HG03520 (cell line): ENCODE measurements at regions not wholly inside any gene's neighbourhood (a gene's known extent, or its start where the extent isn't known, plus 50 kb on each side); places are given as distances from the start of the nearest gene placed in this dataset.

Experiments
- ATAC-seq: cut with Tn5 transposase; IDR thresholded peaks from one replicate; pipeline ENCODE4 v1.9.1; 2021; ENCODE audit warnings: mild to moderate bottlenecking, moderate library complexity; ENCODE audit not compliant: unreplicated experiment

GRCh38 chr4:54493862-54494261 is 163.9 kb upstream of the KIT start:
- no peak for ATAC-seq

- no peak for ATAC-seq
These were observed 162.7 kb upstream of the KIT start for GRCh38 chr4:54495091-54495490.

GRCh38 chr4:54495641-54496040 is 162.1 kb upstream of the KIT start:
- ATAC-seq, result no peak

- no peak for ATAC-seq
These were observed 161.3 kb upstream of the KIT start for GRCh38 chr4:54496412-54496811.

GRCh38 chr4:54497947-54498346 is 159.8 kb upstream of the KIT start:
- no peak for ATAC-seq

- ATAC-seq, result no peak
These were observed 159.1 kb upstream of the KIT start for GRCh38 chr4:54498661-54499111.

GRCh38 chr4:54499308-54500074 is 158.3 kb upstream of the KIT start:
- ATAC-seq, result no peak

- ATAC-seq, result no peak
These were observed 152.4 kb upstream of the KIT start for GRCh38 chr4:54505362-54505761.

- no peak for ATAC-seq
These were observed 151.8 kb upstream of the KIT start for GRCh38 chr4:54505996-54506395.

- no peak for ATAC-seq
These were observed 148.7 kb upstream of the KIT start for GRCh38 chr4:54509057-54509456.

- ATAC-seq, result no peak
These were observed 144.6 kb upstream of the KIT start for GRCh38 chr4:54513204-54513603.

GRCh38 chr4:54513741-54514140 is 144.0 kb upstream of the KIT start:
- no peak for ATAC-seq

- ATAC-seq, result no peak
These were observed 141.1 kb upstream of the KIT start for GRCh38 chr4:54516556-54517215.

GRCh38 chr4:54517781-54518444 is 139.8 kb upstream of the KIT start:
- no peak for ATAC-seq

GRCh38 chr4:54525602-54526001 is 132.2 kb upstream of the KIT start:
- no peak for ATAC-seq

- ATAC-seq, result no peak
These were observed 131.2 kb upstream of the KIT start for GRCh38 chr4:54526560-54526959.

- no peak for ATAC-seq
These were observed 130.2 kb upstream of the KIT start for GRCh38 chr4:54527532-54527931.

GRCh38 chr4:54539500-54540029 is 118.2 kb upstream of the KIT start:
- no peak for ATAC-seq

- no peak for ATAC-seq
These were observed 116.8 kb upstream of the KIT start for GRCh38 chr4:54540931-54541330.

GRCh38 chr4:54541426-54542118 is 116.2 kb upstream of the KIT start:
- ATAC-seq, result no peak

GRCh38 chr4:54542119-54542438 is 115.7 kb upstream of the KIT start:
- ATAC-seq, result no peak
